HepG2 (cell line): ENCODE measurements at regions not wholly inside any gene's neighbourhood (a gene's known extent, or its start where the extent isn't known, plus 50 kb on each side); places are given as distances from the start of the nearest gene placed in this dataset.
A peak's percentile ranks its signal among the peaks of the same experiment; 100 is the strongest.

ENCODE experiments used
- E2F2 ChIP-seq: sonication (generic); formaldehyde crosslinking; IDR thresholded peaks from 2 replicates; pipeline ENCODE4 v1.4.0; 2020; ENCODE audit warnings: missing genetic modification reagents, borderline replicate concordance
- GRHL1 ChIP-seq: sonication (generic); formaldehyde crosslinking; conservative IDR thresholded peaks from 2 replicates; pipeline ENCODE4 v1.8.0; 2022; ENCODE audit warnings: missing genetic modification reagents
- HMGXB3 ChIP-seq: sonication (generic); formaldehyde crosslinking; IDR thresholded peaks from 2 replicates; pipeline ENCODE4 v1.4.0; 2020; ENCODE audit warnings: missing genetic modification reagents, borderline replicate concordance
- ISL2 ChIP-seq: sonication (generic); formaldehyde crosslinking; IDR thresholded peaks from 2 replicates; pipeline ENCODE4 v1.5.0; 2020; ENCODE audit warnings: missing genetic modification reagents
- KDM2A ChIP-seq: sonication (generic); formaldehyde crosslinking; IDR thresholded peaks from 2 replicates; pipeline ENCODE4 v1.4.0; 2020; ENCODE audit warnings: low read depth, missing genetic modification reagents, borderline replicate concordance
- KLF15 ChIP-seq: sonication (generic); formaldehyde crosslinking; IDR thresholded peaks from 2 replicates; pipeline ENCODE4 v1.8.1; 2023; ENCODE audit warnings: borderline replicate concordance, mild to moderate bottlenecking, inconsistent platforms, missing genetic modification reagents, mixed read lengths
- KLF6 ChIP-seq: IDR thresholded peaks from 2 replicates; pipeline ENCODE4 v1.8.0; 2016; ENCODE audit warnings: missing biosample characterization, missing genetic modification reagents
- MXD1 ChIP-seq: sonication (generic); formaldehyde crosslinking; IDR thresholded peaks from 2 replicates; pipeline ENCODE4 v1.4.0; 2020; ENCODE audit warnings: mild to moderate bottlenecking, missing genetic modification reagents
- PHF20 ChIP-seq: sonication (generic); formaldehyde crosslinking; IDR thresholded peaks from 2 replicates; pipeline ENCODE4 v1.5.0; 2020; ENCODE audit warnings: mild to moderate bottlenecking, missing genetic modification reagents
- SP4 ChIP-seq: sonication (generic); formaldehyde crosslinking; IDR thresholded peaks from 2 replicates; pipeline ENCODE4 v1.8.1; 2023; ENCODE audit warnings: mild to moderate bottlenecking, missing genetic modification reagents
- TBX3 ChIP-seq: fragments of 450-650 bp; IDR thresholded peaks from 2 replicates; pipeline ENCODE4 v1.6.1; 2017; ENCODE audit warnings: antibody characterized with exemption, mild to moderate bottlenecking, inconsistent platforms, borderline replicate concordance
- TEAD2 ChIP-seq: sonication (generic); formaldehyde crosslinking; IDR thresholded peaks from 2 replicates; pipeline ENCODE4 v1.9.0; 2021; ENCODE audit warnings: missing genetic modification reagents
- ZIK1 ChIP-seq: sonication (generic); formaldehyde crosslinking; IDR thresholded peaks from 2 replicates; pipeline ENCODE4 v1.5.0; 2020; ENCODE audit warnings: mild to moderate bottlenecking, low read depth, missing genetic modification reagents, borderline replicate concordance
- ZNF180 ChIP-seq: sonication (generic); formaldehyde crosslinking; IDR thresholded peaks from 2 replicates; pipeline ENCODE4 v1.4.0; 2020; ENCODE audit warnings: low read depth, missing genetic modification reagents, borderline replicate concordance
- ZNF34 ChIP-seq: sonication (generic); formaldehyde crosslinking; IDR thresholded peaks from 2 replicates; pipeline ENCODE4 v1.4.0; 2020; ENCODE audit warnings: mild to moderate bottlenecking, missing genetic modification reagents, borderline replicate concordance
- ZNF710 ChIP-seq: sonication (generic); formaldehyde crosslinking; IDR thresholded peaks from 2 replicates; pipeline ENCODE4 v1.5.0; 2020; ENCODE audit warnings: mild to moderate bottlenecking, missing genetic modification reagents, borderline replicate concordance

- TF ChIP-seq ZNF710 (CRISPR knock-in tag) (no peak), KDM2A (CRISPR knock-in tag) (0 out of 2 replicates have a peak, but pooled peaks have one; percentile 30), ZNF180 (no peak), ZNF34 (no peak), ZIK1 (CRISPR knock-in tag) (no peak; the same call in 1 of the 2 replicates), TBX3 (no peak), GRHL1 (CRISPR knock-in tag) (no peak), HMGXB3 (CRISPR knock-in tag) (no peak), ISL2 (peak; percentile 37; the same call in 1 of the 2 replicates), SP4 (CRISPR knock-in tag) (0 out of 2 replicates have a peak, but pooled peaks have one; percentile 16), KLF15 (no peak), E2F2 (CRISPR knock-in tag) (no peak), KLF6 (CRISPR knock-in tag) (no peak), PHF20 (CRISPR knock-in tag) (no peak), TEAD2 (CRISPR knock-in tag) (no peak), MXD1 (CRISPR knock-in tag) (peak; percentile 3; the same call in 1 of the 2 replicates)
Observed at GRCh38 chr2:8627019-8627691, 54.7 kb upstream of the ID2 start (continued).
